HCT116 (cell line): ENCODE measurements at regions not wholly inside any gene's neighbourhood (a gene's known extent, or its start where the extent isn't known, plus 50 kb on each side); places are given as distances from the start of the nearest gene placed in this dataset.
"Not testable (repeated sequence)": the region's sequence is repeated elsewhere in the genome, so short reads cannot be mapped to it uniquely, and the experiment has no call there.

Experiments
- ATAC-seq: fragments of 200-7000 bp; cut with Tn5 transposase; 2 replicates; pipeline ENCODE4 v1.9.1; 2020; ENCODE audit warnings: mild to moderate bottlenecking, moderate library complexity
- BruUV-seq: library from RNA; stranded (reverse); fragments of 400-500 nt; replicated peaks from 2 replicates; lab custom pipeline; 2021; lab: Mats Ljungman, UMichigan
- CTCF ChIA-PET: fragments of 300-600 bp; sonication (Branson Sonifier 250); formaldehyde crosslinking; loops from one replicate; lab custom pipeline; 2021; ENCODE audit warnings: antibody characterized with exemption; lab: Charles Lee
- POLR2A ChIA-PET: fragments of 300-600, 350-600 bp; sonication (Branson Sonifier 250); formaldehyde crosslinking; loops from one replicate; lab custom pipeline; 2021; ENCODE audit warnings: antibody characterized with exemption; lab: Charles Lee
- RAD21 ChIA-PET, 2 experiments: fragments of 300-600 bp; sonication (Branson Sonifier 250); formaldehyde crosslinking; loops; one replicate each; lab custom pipeline; 2023; ENCODE audit warnings: low total read pairs in 2 of 2; ENCODE audit not compliant: uncharacterized antibody in 2 of 2, unreplicated experiment in 2 of 2, low non-redundant PET in 1 of 2; lab: Charles Lee
- DNase-seq: peaks from one replicate; pipeline ENCODE4 v3.0.0-alpha.2; 2010; ENCODE audit warnings: low read depth, low spot score
- H2AFZ ChIP-seq: fragments of 200-600 bp; shearing (Covaris generic), sonication (generic); 2 replicates; pipeline ENCODE4 v1.6.1; 2017; ENCODE audit warnings: low read depth, mixed run types, mixed read lengths, antibody characterized with exemption, low read length; ENCODE audit not compliant: poor library complexity, severe bottlenecking
- H3K27ac ChIP-seq: 2 replicates; pipeline ENCODE4 v1.5.1; 2012; ENCODE audit warnings: low read depth, low read length
- H3K27me3 ChIP-seq: fragments of 200-600 bp; sonication (generic); 2 replicates; pipeline ENCODE4 v1.6.1; 2016; ENCODE audit warnings: mixed run types, low read length, mixed read lengths; ENCODE audit not compliant: insufficient read depth
- H3K36me3 ChIP-seq, 2 experiments: fragments of 200-500 bp in 1 of 2; fragments of 200-600 bp in 1 of 2; sonication (Bioruptor generic) in 1 of 2; sonication (generic) in 1 of 2; 2 replicates each; pipeline versions ENCODE4 v1.5.1 to v1.6.1; 2014 to 2016; ENCODE audit warnings: low read length in 2 of 2, inconsistent platforms in 1 of 2, mixed read lengths in 1 of 2, mixed run types in 1 of 2; ENCODE audit not compliant: insufficient read depth in 2 of 2, control insufficient read depth in 1 of 2
- H3K4me1 ChIP-seq, 2 experiments: fragments of 200-600 bp in 1 of 2; sonication (generic) in 1 of 2; 2 replicates each; pipeline versions ENCODE4 v1.5.1 to v1.6.1; 2012 to 2017; ENCODE audit warnings: low read length in 2 of 2, inconsistent platforms in 1 of 2, mild to moderate bottlenecking in 1 of 2, mixed read lengths in 1 of 2, mixed run types in 1 of 2, moderate library complexity in 1 of 2; ENCODE audit not compliant: insufficient read depth in 2 of 2, control insufficient read depth in 1 of 2
- H3K4me2 ChIP-seq: fragments of 200-600 bp; sonication (generic); 2 replicates; pipeline ENCODE4 v1.6.1; 2017; ENCODE audit warnings: mixed run types, low read length, mixed read lengths
- H3K4me3 ChIP-seq, 2 experiments: fragments of 200-600 bp in 1 of 2; sonication (generic) in 1 of 2; replicated peaks in 1 of 2; 2 replicates each; pipeline ENCODE4 v1.5.1; 2011 to 2016; ENCODE audit warnings: low read length in 2 of 2, control low read depth in 1 of 2, low read depth in 1 of 2, mild to moderate bottlenecking in 1 of 2, mixed read lengths in 1 of 2, mixed run types in 1 of 2
- H3K79me2 ChIP-seq: fragments of 200-600 bp; sonication (generic); 2 replicates; pipeline ENCODE4 v1.6.1; 2017; ENCODE audit warnings: mild to moderate bottlenecking, mixed run types, low read length, moderate library complexity, mixed read lengths; ENCODE audit not compliant: insufficient read depth
- H3K9ac ChIP-seq: fragments of 200-600 bp; sonication (generic); 2 replicates; pipeline ENCODE4 v1.6.1; 2016; ENCODE audit warnings: low read length, mixed read lengths
- H3K9me2 ChIP-seq: fragments of 200-600 bp; sonication (generic), shearing (Covaris generic); 2 replicates; pipeline ENCODE4 v1.6.1; 2017; ENCODE audit warnings: mixed run types, mild to moderate bottlenecking, moderate library complexity; ENCODE audit not compliant: insufficient read depth
- H3K9me3 ChIP-seq, 2 experiments: fragments of 200-500 bp in 1 of 2; fragments of 200-600 bp in 1 of 2; sonication (Bioruptor generic) in 1 of 2; sonication (generic) in 1 of 2; 2 replicates each; pipeline ENCODE4 v1.6.1; 2014 to 2017; ENCODE audit warnings: low read length in 2 of 2, mixed read lengths in 2 of 2, inconsistent platforms in 1 of 2, low read depth in 1 of 2, mild to moderate bottlenecking in 1 of 2, mixed run types in 1 of 2, moderate library complexity in 1 of 2; ENCODE audit not compliant: control insufficient read depth in 1 of 2, insufficient read depth in 1 of 2
- H4K20me1 ChIP-seq: fragments of 200-600 bp; sonication (generic), shearing (Covaris generic); 2 replicates; pipeline ENCODE4 v1.6.1; 2017; ENCODE audit warnings: mixed run types, mild to moderate bottlenecking, moderate library complexity; ENCODE audit not compliant: insufficient read depth
- ATF3 ChIP-seq: IDR thresholded peaks from 2 replicates; pipeline ENCODE4 v1.6.1; 2012
- CBX3 ChIP-seq: IDR thresholded peaks from 2 replicates; pipeline ENCODE4 v1.6.1; 2012; ENCODE audit warnings: low read depth
- CEBPB ChIP-seq: IDR thresholded peaks from 2 replicates; pipeline ENCODE4 v1.6.1; 2012; ENCODE audit warnings: low read depth
- EGR1 ChIP-seq: IDR thresholded peaks from 2 replicates; pipeline ENCODE4 v1.6.1; 2012; ENCODE audit warnings: low read depth
- ELF1 ChIP-seq: IDR thresholded peaks from 2 replicates; pipeline ENCODE4 v1.6.1; 2012; ENCODE audit warnings: low read depth, borderline replicate concordance
- EZH2 ChIP-seq: fragments of 200-600 bp; sonication (generic); IDR thresholded peaks from 2 replicates; pipeline ENCODE4 v1.6.1; 2017; ENCODE audit warnings: antibody characterized with exemption, mixed run types
- EZH2phosphoT487 ChIP-seq: fragments of 200-600 bp; IDR thresholded peaks from 2 replicates; pipeline ENCODE4 v1.6.1; 2018; ENCODE audit warnings: antibody characterized with exemption, borderline replicate concordance
- JUND ChIP-seq: IDR thresholded peaks from 2 replicates; pipeline ENCODE4 v1.6.1; 2012
- MAX ChIP-seq: IDR thresholded peaks from 2 replicates; pipeline ENCODE4 v1.6.1; 2012
- POLR2A ChIP-seq: IDR thresholded peaks from 2 replicates; pipeline ENCODE4 v1.7.0; 2011; ENCODE audit warnings: borderline replicate concordance; ENCODE audit not compliant: insufficient read depth, insufficient read length; ENCODE audit errors: extremely low read depth
- POLR2AphosphoS5 ChIP-seq: IDR thresholded peaks from 2 replicates; pipeline ENCODE4 v1.6.1; 2011; ENCODE audit warnings: mild to moderate bottlenecking, low read depth, low read length, moderate library complexity
- RAD21 ChIP-seq: IDR thresholded peaks from 2 replicates; pipeline ENCODE4 v1.6.1; 2012; ENCODE audit warnings: low read depth, mild to moderate bottlenecking
- SIN3A ChIP-seq: IDR thresholded peaks from 2 replicates; pipeline ENCODE4 v1.6.1; 2012; ENCODE audit warnings: low read depth
- SRF ChIP-seq: IDR thresholded peaks from 2 replicates; pipeline ENCODE4 v1.6.1; 2012; ENCODE audit warnings: low read depth
- TCF7L2 ChIP-seq: IDR thresholded peaks from 2 replicates; pipeline ENCODE4 v1.7.0; 2011; ENCODE audit warnings: borderline replicate concordance, inconsistent platforms; ENCODE audit not compliant: insufficient read depth, insufficient read length; ENCODE audit errors: extremely low read depth
- YY1 ChIP-seq: IDR thresholded peaks from 2 replicates; pipeline ENCODE4 v1.6.1; 2011; ENCODE audit warnings: low read length, low read depth, moderate library complexity, mild to moderate bottlenecking; ENCODE audit not compliant: insufficient replicate concordance; ENCODE audit errors: extremely low read depth
- ZBTB33 ChIP-seq: IDR thresholded peaks from 2 replicates; pipeline ENCODE4 v1.6.1; 2011; ENCODE audit warnings: mild to moderate bottlenecking, low read length, moderate library complexity; ENCODE audit not compliant: insufficient replicate concordance; ENCODE audit errors: extremely low read depth
- ZFX ChIP-seq: fragments of 450-650 bp; IDR thresholded peaks from 2 replicates; pipeline ENCODE4 v1.6.1; 2017
- ZNF274 ChIP-seq: fragments of 200-500 bp; sonication (Bioruptor generic); IDR thresholded peaks from 2 replicates; pipeline ENCODE4 v1.6.1; 2014; ENCODE audit warnings: mild to moderate bottlenecking, low read depth, low read length, inconsistent platforms
- intact Hi-C: fragments of 100-400 bp; cut with micrococcal nuclease; formaldehyde crosslinking; loops from 2 replicates; pipeline ENCODE4 v1.10.0; 2022

- H3K79me2 ChIP-seq, result no peaks in the 10 kb centered on the region
- H3K4me1 ChIP-seq, result no peaks in the 10 kb centered on the region
- no peaks in the 10 kb centered on the region for H3K27me3 ChIP-seq
- H3K9me3 ChIP-seq, result no peaks in the 10 kb centered on the region
- no TSS peak for BruUV-seq
- H3K4me3 ChIP-seq, result no peak overlapping the region
- no peak overlapping the region for H3K9ac ChIP-seq
- H3K4me2 ChIP-seq, result no peak overlapping the region
- POLR2A ChIA-PET, result no interaction called here
- TF ChIP-seq CEBPB (no peak), POLR2AphosphoS5 (no peak), ZFX (no peak), EZH2phosphoT487 (no peak), POLR2A (no peak), RAD21 (no peak), JUND (no peak), EGR1 (no peak), EZH2 (no peak), MAX (no peak), SIN3A (no peak), ZNF274 (no peak), SRF (no peak), ELF1 (no peak), TCF7L2 (no peak), ATF3 (no peak), YY1 (no peak), ZBTB33 (no peak), CBX3 (no peak)
- TF ChIP-seq, all 23 proteins: peak for 0
- Histone ChIP-seq H3K9me2 (no peaks in the 10 kb centered on the region), H3K27ac (no peak overlapping the region), H3K36me3 (no peaks in the 10 kb centered on the region), H4K20me1 (no peaks in the 10 kb centered on the region), H2AFZ (no peak overlapping the region)
- CTCF ChIA-PET, result no interaction called here
- no peak for DNase-seq
- RAD21 ChIA-PET, result no interaction called here
- no peak for ATAC-seq
- intact Hi-C loops, result no loop called here
Observed at GRCh38 chrX:63576533-63576932, 208.5 kb downstream of the ARHGEF9 start.

GRCh38 chrX:63575700-63576099 is 209.3 kb downstream of the ARHGEF9 start:
- intact Hi-C loops, RAD21 ChIA-PET, H3K4me3 ChIP-seq, BruUV-seq, H3K27ac ChIP-seq, H3K36me3 ChIP-seq, CTCF ChIA-PET, H3K9me2 ChIP-seq, H4K20me1 ChIP-seq, H2AFZ ChIP-seq, H3K9me3 ChIP-seq, H3K4me2 ChIP-seq, H3K79me2 ChIP-seq, POLR2A ChIA-PET, ATAC-seq, H3K4me1 ChIP-seq, DNase-seq, H3K27me3 ChIP-seq, H3K9ac ChIP-seq: not testable (repeated sequence)
